ENCODE measurements at regions not wholly inside any gene's neighbourhood (a gene's known extent, or its start where the extent isn't known, plus 50 kb on each side); places are given as distances from the start of the nearest gene placed in this dataset.

DNA sequence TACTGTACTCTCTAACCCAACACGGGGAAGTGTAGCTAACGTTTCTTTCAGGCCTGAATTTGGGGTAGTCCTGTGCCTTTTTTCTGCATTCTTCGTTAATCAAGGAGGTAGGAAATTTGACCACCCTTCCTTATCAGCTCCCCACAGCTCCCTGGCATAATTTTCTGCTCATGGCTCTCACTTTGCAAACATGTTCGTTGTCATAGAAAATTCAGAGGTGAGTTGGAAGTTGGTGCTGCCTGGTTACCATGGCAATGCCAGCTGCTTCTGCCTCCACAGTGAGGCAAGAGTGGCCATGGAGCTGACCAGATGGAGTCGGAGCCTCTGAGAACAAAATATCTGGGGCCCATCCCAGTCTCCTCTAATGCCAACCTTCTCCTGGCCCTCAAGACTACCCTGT lies 116.6 kb upstream of the BOD1 start:
- H3K4me1 Mint-ChIP-seq (ENCODE audit: low read depth), result no peaks in the 10 kb centered on the region
- TF ChIP-seq, protein P1, sequence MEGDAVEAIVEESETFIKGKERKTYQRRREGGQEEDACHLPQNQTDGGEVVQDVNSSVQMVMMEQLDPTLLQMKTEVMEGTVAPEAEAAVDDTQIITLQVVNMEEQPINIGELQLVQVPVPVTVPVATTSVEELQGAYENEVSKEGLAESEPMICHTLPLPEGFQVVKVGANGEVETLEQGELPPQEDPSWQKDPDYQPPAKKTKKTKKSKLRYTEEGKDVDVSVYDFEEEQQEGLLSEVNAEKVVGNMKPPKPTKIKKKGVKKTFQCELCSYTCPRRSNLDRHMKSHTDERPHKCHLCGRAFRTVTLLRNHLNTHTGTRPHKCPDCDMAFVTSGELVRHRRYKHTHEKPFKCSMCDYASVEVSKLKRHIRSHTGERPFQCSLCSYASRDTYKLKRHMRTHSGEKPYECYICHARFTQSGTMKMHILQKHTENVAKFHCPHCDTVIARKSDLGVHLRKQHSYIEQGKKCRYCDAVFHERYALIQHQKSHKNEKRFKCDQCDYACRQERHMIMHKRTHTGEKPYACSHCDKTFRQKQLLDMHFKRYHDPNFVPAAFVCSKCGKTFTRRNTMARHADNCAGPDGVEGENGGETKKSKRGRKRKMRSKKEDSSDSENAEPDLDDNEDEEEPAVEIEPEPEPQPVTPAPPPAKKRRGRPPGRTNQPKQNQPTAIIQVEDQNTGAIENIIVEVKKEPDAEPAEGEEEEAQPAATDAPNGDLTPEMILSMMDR (IDR thresholded peaks at IDR 0.05), result no peak
- H3K27ac Mint-ChIP-seq, result no peak overlapping the region
- H3K36me3 Mint-ChIP-seq (ENCODE audit: low read depth), result no peaks in the 10 kb centered on the region
- ChIA-PET POLR2A (no interaction called here), CTCF (no interaction called here)
- Histone ChIP-seq H3K4me3 (ENCODE audit: low read length) (no peak overlapping the region), H3K27ac (ENCODE audit: low read depth in 1 of 2, low read length in 2 of 2) (no peak overlapping the region), H3K36me3 (ENCODE audit: insufficient read depth, low read length) (no peaks in the 10 kb centered on the region), H3K27me3 (ENCODE audit: control insufficient read depth in 1 of 2, insufficient read depth in 2 of 2, low read length in 2 of 2) (no peaks in the 10 kb centered on the region), H3K9me3 (ENCODE audit: control insufficient read depth in 1 of 2, insufficient read depth in 1 of 2, low read length in 2 of 2) (no peaks in the 10 kb centered on the region), H3K4me1 (ENCODE audit: insufficient read depth, low read length) (no peaks in the 10 kb centered on the region)
- intact Hi-C loops (cut with DNase I, micrococcal nuclease), result no loop called here
- H3K9me3 Mint-ChIP-seq, result no peaks in the 10 kb centered on the region
- no peaks in the 10 kb centered on the region for H3K27me3 Mint-ChIP-seq
- no peak for DNase-seq
- H3K4me3 Mint-ChIP-seq, result no peak overlapping the region
- no peak for ATAC-seq (ENCODE audit: poor library complexity)

DNA sequence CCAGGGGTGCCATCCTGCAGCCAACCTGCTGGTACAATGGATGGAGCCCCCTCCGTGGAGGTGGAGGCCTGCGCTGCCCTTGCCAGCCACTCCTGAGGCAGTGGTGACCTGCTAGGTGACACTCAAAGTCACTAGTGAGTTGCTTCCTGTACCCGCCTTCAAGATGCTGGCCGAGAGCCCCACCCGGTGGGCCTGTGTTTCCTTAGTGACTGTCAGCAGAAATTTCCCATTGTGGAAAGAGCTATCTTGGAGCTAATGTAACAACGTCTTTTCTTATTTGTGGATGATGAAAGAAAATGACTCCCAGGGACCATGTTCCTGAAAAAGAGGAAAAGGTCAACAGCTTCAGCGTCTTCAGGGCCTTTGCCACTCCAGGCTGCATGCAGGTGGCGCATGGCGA lies 117.0 kb upstream of the BOD1 start:
- no peak overlapping the region for H3K4me3 ChIP-seq (ENCODE audit: low read length)
- H3K27ac ChIP-seq (ENCODE audit: low read depth in 1 of 2, low read length in 2 of 2), result no peak overlapping the region
- no peak overlapping the region for H3K27ac Mint-ChIP-seq
- no peaks in the 10 kb centered on the region for H3K4me1 ChIP-seq (ENCODE audit: insufficient read depth, low read length)
- no peaks in the 10 kb centered on the region for H3K4me1 Mint-ChIP-seq (ENCODE audit: low read depth)
- ATAC-seq (ENCODE audit: poor library complexity), result no peak
- no peaks in the 10 kb centered on the region for H3K36me3 Mint-ChIP-seq (ENCODE audit: low read depth)
- TF ChIP-seq, protein P1 (IDR thresholded peaks at IDR 0.05), result no peak
- H3K9me3 ChIP-seq (ENCODE audit: control insufficient read depth in 1 of 2, insufficient read depth in 1 of 2, low read length in 2 of 2), result no peaks in the 10 kb centered on the region
- no peaks in the 10 kb centered on the region for H3K27me3 ChIP-seq (ENCODE audit: control insufficient read depth in 1 of 2, insufficient read depth in 2 of 2, low read length in 2 of 2)
- intact Hi-C loops (cut with DNase I, micrococcal nuclease), result no loop called here
- no peak overlapping the region for H3K4me3 Mint-ChIP-seq
- no peaks in the 10 kb centered on the region for H3K36me3 ChIP-seq (ENCODE audit: insufficient read depth, low read length)
- DNase-seq, result no peak
- ChIA-PET POLR2A (no interaction called here), CTCF (no interaction called here)
- H3K27me3 Mint-ChIP-seq, result no peaks in the 10 kb centered on the region
- no peaks in the 10 kb centered on the region for H3K9me3 Mint-ChIP-seq

DNA sequence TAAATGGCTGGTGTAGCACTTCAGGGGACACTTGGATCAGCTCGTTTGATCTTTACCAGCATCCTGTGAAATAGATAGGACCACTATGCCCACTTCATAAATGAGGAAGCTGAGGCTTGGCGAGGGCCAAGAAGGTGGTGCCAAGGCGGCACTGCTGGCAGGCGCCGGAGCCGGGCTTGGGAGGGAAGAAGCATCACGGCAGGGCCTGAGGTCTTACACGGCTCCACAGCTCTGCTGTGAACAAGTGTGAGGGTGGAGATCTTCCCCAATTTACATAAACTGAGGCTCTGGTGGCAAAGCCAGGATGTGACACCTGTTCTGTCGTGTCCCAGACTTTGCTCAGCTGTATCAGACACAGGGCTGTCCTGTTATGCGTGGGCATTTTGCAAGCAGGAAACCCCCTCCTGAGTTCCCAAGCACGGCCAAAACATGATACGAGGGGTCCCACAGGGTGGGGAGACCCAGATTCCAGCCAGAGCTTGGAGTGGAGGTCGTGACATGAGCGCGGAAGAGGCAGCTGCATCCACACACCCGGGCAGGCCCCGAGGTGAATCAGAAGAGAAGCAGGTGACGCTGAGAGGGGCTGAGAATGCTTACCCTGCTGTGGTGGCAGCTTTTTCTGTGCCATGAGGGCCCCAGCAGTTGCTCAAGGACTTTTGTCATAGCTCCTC lies 117.5 kb upstream of the BOD1 start:
- intact Hi-C loops (cut with DNase I, micrococcal nuclease), result no loop called here
- Mint-ChIP-seq H3K27ac (no peak overlapping the region), H3K4me3 (no peak overlapping the region), H3K4me1 (ENCODE audit: low read depth) (no peaks in the 10 kb centered on the region), H3K36me3 (ENCODE audit: low read depth) (no peaks in the 10 kb centered on the region), H3K9me3 (no peaks in the 10 kb centered on the region), H3K27me3 (no peaks in the 10 kb centered on the region)
- POLR2A ChIA-PET, result no interaction called here
- no peak overlapping the region for H3K27ac ChIP-seq (ENCODE audit: low read depth in 1 of 2, low read length in 2 of 2)
- no peak overlapping the region for H3K4me3 ChIP-seq (ENCODE audit: low read length)
- DNase-seq (no peak), ATAC-seq (ENCODE audit: poor library complexity) (no peak)
- no peaks in the 10 kb centered on the region for H3K36me3 ChIP-seq (ENCODE audit: insufficient read depth, low read length)
- H3K9me3 ChIP-seq (ENCODE audit: control insufficient read depth in 1 of 2, insufficient read depth in 1 of 2, low read length in 2 of 2), result no peaks in the 10 kb centered on the region
- TF ChIP-seq, protein P1 (IDR thresholded peaks at IDR 0.05), result no peak
- H3K4me1 ChIP-seq (ENCODE audit: insufficient read depth, low read length), result no peaks in the 10 kb centered on the region
- CTCF ChIA-PET, result no interaction called here
- no peaks in the 10 kb centered on the region for H3K27me3 ChIP-seq (ENCODE audit: control insufficient read depth in 1 of 2, insufficient read depth in 2 of 2, low read length in 2 of 2)

Measured in CD4-positive, alpha-beta T cell (primary cell).